ENCODE measurements at regions not wholly inside any gene's neighbourhood (a gene's known extent, or its start where the extent isn't known, plus 50 kb on each side); places are given as distances from the start of the nearest gene placed in this dataset.

GRCh38 chr3:159922861-159923312, 65.7 kb upstream of the IL12A start:
- no peaks in the 10 kb centered on the region for H3K36me3 ChIP-seq (ENCODE audit: control insufficient read depth in 5 of 5, insufficient read depth in 5 of 5, low read length in 5 of 5)
- H3K9ac ChIP-seq (ENCODE audit: low read length in 5 of 5): no peak overlapping the region
- no peaks in the 10 kb centered on the region for H3K4me1 ChIP-seq (ENCODE audit: control insufficient read depth in 5 of 5, insufficient read depth in 5 of 5, low read length in 5 of 5)
- H3K27ac ChIP-seq (ENCODE audit: low read depth, low read length): no peak overlapping the region
- no peaks in the 10 kb centered on the region for H3K27me3 ChIP-seq (ENCODE audit: control insufficient read depth in 5 of 5, insufficient read depth in 4 of 5, low read length in 5 of 5)
- no peak overlapping the region for H3K4me3 ChIP-seq (ENCODE audit: low read depth in 1 of 5, low read length in 5 of 5)
- no peaks in the 10 kb centered on the region for H3K9me3 ChIP-seq (ENCODE audit: control insufficient read depth in 5 of 5, low read length in 5 of 5)

GRCh38 chr3:159923336-159923735, 65.3 kb upstream of the IL12A start:
- Histone ChIP-seq H3K36me3 (ENCODE audit: control insufficient read depth in 5 of 5, insufficient read depth in 5 of 5, low read length in 5 of 5) (no peaks in the 10 kb centered on the region), H3K27ac (ENCODE audit: low read depth, low read length) (no peak overlapping the region), H3K9me3 (ENCODE audit: control insufficient read depth in 5 of 5, low read length in 5 of 5) (no peaks in the 10 kb centered on the region), H3K4me1 (ENCODE audit: control insufficient read depth in 5 of 5, insufficient read depth in 5 of 5, low read length in 5 of 5) (no peaks in the 10 kb centered on the region), H3K9ac (ENCODE audit: low read length in 5 of 5) (no peak overlapping the region), H3K27me3 (ENCODE audit: control insufficient read depth in 5 of 5, insufficient read depth in 4 of 5, low read length in 5 of 5) (no peaks in the 10 kb centered on the region), H3K4me3 (ENCODE audit: low read depth in 1 of 5, low read length in 5 of 5) (no peak overlapping the region)

- H3K27me3 ChIP-seq (ENCODE audit: control insufficient read depth in 5 of 5, insufficient read depth in 4 of 5, low read length in 5 of 5): no peaks in the 10 kb centered on the region
- no peaks in the 10 kb centered on the region for H3K36me3 ChIP-seq (ENCODE audit: control insufficient read depth in 5 of 5, insufficient read depth in 5 of 5, low read length in 5 of 5)
- no peak overlapping the region for H3K4me3 ChIP-seq (ENCODE audit: low read depth in 1 of 5, low read length in 5 of 5)
- H3K9me3 ChIP-seq (ENCODE audit: control insufficient read depth in 5 of 5, low read length in 5 of 5): no peaks in the 10 kb centered on the region
- H3K9ac ChIP-seq (ENCODE audit: low read length in 5 of 5): no peak overlapping the region
- H3K27ac ChIP-seq (ENCODE audit: low read depth, low read length): no peak overlapping the region
- peaks cover 0 to 5% (median under 1%) of the 10 kb centered on the region in 5 donors for H3K4me1 ChIP-seq (ENCODE audit: control insufficient read depth in 5 of 5, insufficient read depth in 5 of 5, low read length in 5 of 5)
Observed at GRCh38 chr3:159923956-159924355, 64.7 kb upstream of the IL12A start.

GRCh38 chr3:159924411-159924810, 64.2 kb upstream of the IL12A start:
- H3K36me3 ChIP-seq (ENCODE audit: control insufficient read depth in 5 of 5, insufficient read depth in 5 of 5, low read length in 5 of 5): no peaks in the 10 kb centered on the region
- H3K9ac ChIP-seq (ENCODE audit: low read length in 5 of 5): no peak overlapping the region
- H3K4me3 ChIP-seq (ENCODE audit: low read depth in 1 of 5, low read length in 5 of 5): no peak overlapping the region
- H3K27ac ChIP-seq (ENCODE audit: low read depth, low read length): no peak overlapping the region
- no peaks in the 10 kb centered on the region for H3K27me3 ChIP-seq (ENCODE audit: control insufficient read depth in 5 of 5, insufficient read depth in 4 of 5, low read length in 5 of 5)
- H3K9me3 ChIP-seq (ENCODE audit: control insufficient read depth in 5 of 5, low read length in 5 of 5): no peaks in the 10 kb centered on the region
- peaks cover 0 to 10% (median 4%) of the 10 kb centered on the region in 5 donors for H3K4me1 ChIP-seq (ENCODE audit: control insufficient read depth in 5 of 5, insufficient read depth in 5 of 5, low read length in 5 of 5)

- H3K27me3 ChIP-seq (ENCODE audit: control insufficient read depth in 5 of 5, insufficient read depth in 4 of 5, low read length in 5 of 5): no peaks in the 10 kb centered on the region
- H3K4me3 ChIP-seq (ENCODE audit: low read depth in 1 of 5, low read length in 5 of 5): no peak overlapping the region
- H3K27ac ChIP-seq (ENCODE audit: low read depth, low read length): no peak overlapping the region
- H3K4me1 ChIP-seq (ENCODE audit: control insufficient read depth in 5 of 5, insufficient read depth in 5 of 5, low read length in 5 of 5): peaks cover 0 to 11% (median 8%) of the 10 kb centered on the region in 5 donors
- no peaks in the 10 kb centered on the region for H3K9me3 ChIP-seq (ENCODE audit: control insufficient read depth in 5 of 5, low read length in 5 of 5)
- no peaks in the 10 kb centered on the region for H3K36me3 ChIP-seq (ENCODE audit: control insufficient read depth in 5 of 5, insufficient read depth in 5 of 5, low read length in 5 of 5)
- no peak overlapping the region for H3K9ac ChIP-seq (ENCODE audit: low read length in 5 of 5)
Observed at GRCh38 chr3:159925248-159925647, 63.4 kb upstream of the IL12A start.

GRCh38 chr3:159926573-159926972, 62.1 kb upstream of the IL12A start:
- H3K4me1 ChIP-seq (ENCODE audit: control insufficient read depth in 5 of 5, insufficient read depth in 5 of 5, low read length in 5 of 5): peaks cover 0 to 11% (median 8%) of the 10 kb centered on the region in 5 donors
- H3K27ac ChIP-seq (ENCODE audit: low read depth, low read length): no peak overlapping the region
- H3K36me3 ChIP-seq (ENCODE audit: control insufficient read depth in 5 of 5, insufficient read depth in 5 of 5, low read length in 5 of 5): no peaks in the 10 kb centered on the region
- no peak overlapping the region for H3K4me3 ChIP-seq (ENCODE audit: low read depth in 1 of 5, low read length in 5 of 5)
- H3K9ac ChIP-seq (ENCODE audit: low read length in 5 of 5): no peak overlapping the region
- H3K9me3 ChIP-seq (ENCODE audit: control insufficient read depth in 5 of 5, low read length in 5 of 5): no peaks in the 10 kb centered on the region
- no peaks in the 10 kb centered on the region for H3K27me3 ChIP-seq (ENCODE audit: control insufficient read depth in 5 of 5, insufficient read depth in 4 of 5, low read length in 5 of 5)

- Histone ChIP-seq H3K27me3 (ENCODE audit: control insufficient read depth in 5 of 5, insufficient read depth in 4 of 5, low read length in 5 of 5) (no peaks in the 10 kb centered on the region), H3K9me3 (ENCODE audit: control insufficient read depth in 5 of 5, low read length in 5 of 5) (no peaks in the 10 kb centered on the region), H3K4me1 (ENCODE audit: control insufficient read depth in 5 of 5, insufficient read depth in 5 of 5, low read length in 5 of 5) (peaks cover 0 to 11% (median 8%) of the 10 kb centered on the region in 5 donors), H3K27ac (ENCODE audit: low read depth, low read length) (no peak overlapping the region), H3K4me3 (ENCODE audit: low read depth in 1 of 5, low read length in 5 of 5) (no peak overlapping the region), H3K36me3 (ENCODE audit: control insufficient read depth in 5 of 5, insufficient read depth in 5 of 5, low read length in 5 of 5) (no peaks in the 10 kb centered on the region), H3K9ac (ENCODE audit: low read length in 5 of 5) (no peak overlapping the region)
Observed at GRCh38 chr3:159928071-159928491, 60.6 kb upstream of the IL12A start.

GRCh38 chr3:159928666-159929065, 60.0 kb upstream of the IL12A start:
- Histone ChIP-seq H3K9me3 (ENCODE audit: control insufficient read depth in 5 of 5, low read length in 5 of 5) (peaks cover 0 to under 1% (median 0%) of the 10 kb centered on the region in 5 donors), H3K4me1 (ENCODE audit: control insufficient read depth in 5 of 5, insufficient read depth in 5 of 5, low read length in 5 of 5) (peaks cover 0 to 11% (median 8%) of the 10 kb centered on the region in 5 donors), H3K27me3 (ENCODE audit: control insufficient read depth in 5 of 5, insufficient read depth in 4 of 5, low read length in 5 of 5) (no peaks in the 10 kb centered on the region), H3K27ac (ENCODE audit: low read depth, low read length) (no peak overlapping the region), H3K9ac (ENCODE audit: low read length in 5 of 5) (no peak overlapping the region), H3K36me3 (ENCODE audit: control insufficient read depth in 5 of 5, insufficient read depth in 5 of 5, low read length in 5 of 5) (no peaks in the 10 kb centered on the region), H3K4me3 (ENCODE audit: low read depth in 1 of 5, low read length in 5 of 5) (no peak overlapping the region)

GRCh38 chr3:159929171-159930141, 59.2 kb upstream of the IL12A start:
- Histone ChIP-seq H3K27ac (ENCODE audit: low read depth, low read length) (peak overlapping the region; percentile 26), H3K9me3 (ENCODE audit: control insufficient read depth in 5 of 5, low read length in 5 of 5) (peaks cover 0 to 9% (median 7%) of the 10 kb centered on the region in 5 donors), H3K9ac (ENCODE audit: low read length in 5 of 5) (no peak overlapping the region), H3K4me1 (ENCODE audit: control insufficient read depth in 5 of 5, insufficient read depth in 5 of 5, low read length in 5 of 5) (peaks cover 0 to 11% (median 8%) of the 10 kb centered on the region in 5 donors), H3K4me3 (ENCODE audit: low read depth in 1 of 5, low read length in 5 of 5) (no peak overlapping the region), H3K27me3 (ENCODE audit: control insufficient read depth in 5 of 5, insufficient read depth in 4 of 5, low read length in 5 of 5) (no peaks in the 10 kb centered on the region), H3K36me3 (ENCODE audit: control insufficient read depth in 5 of 5, insufficient read depth in 5 of 5, low read length in 5 of 5) (no peaks in the 10 kb centered on the region)

- Histone ChIP-seq H3K4me1 (ENCODE audit: control insufficient read depth in 5 of 5, insufficient read depth in 5 of 5, low read length in 5 of 5) (peaks cover 0 to 8% (median 3%) of the 10 kb centered on the region in 5 donors), H3K27ac (ENCODE audit: low read depth, low read length) (no peak overlapping the region), H3K36me3 (ENCODE audit: control insufficient read depth in 5 of 5, insufficient read depth in 5 of 5, low read length in 5 of 5) (no peaks in the 10 kb centered on the region)
Observed at GRCh38 chr3:159934216-159934615, 54.4 kb upstream of the IL12A start.

More at GRCh38 chr3:159934216-159934615, 54.4 kb upstream of the IL12A start:
- no peak overlapping the region for H3K9ac ChIP-seq (ENCODE audit: low read length in 5 of 5)
- peaks cover 0 to 12% (median 7%) of the 10 kb centered on the region in 5 donors for H3K9me3 ChIP-seq (ENCODE audit: control insufficient read depth in 5 of 5, low read length in 5 of 5)
- H3K4me3 ChIP-seq (ENCODE audit: low read depth in 1 of 5, low read length in 5 of 5): peak overlapping the region in 1 of 5 donors; percentile 25
- no peaks in the 10 kb centered on the region for H3K27me3 ChIP-seq (ENCODE audit: control insufficient read depth in 5 of 5, insufficient read depth in 4 of 5, low read length in 5 of 5)
